Spleen (tissue), 11 donors: ENCODE measurements at regions not wholly inside any gene's neighbourhood (a gene's known extent, or its start where the extent isn't known, plus 50 kb on each side); places are given as distances from the start of the nearest gene placed in this dataset.
A peak's percentile ranks its signal among the peaks of the same experiment; 100 is the strongest.

Experiments used
- DNase-seq: peaks from one replicate; pipeline ENCODE4 v3.0.0-alpha.2; 2020
- H3K27ac ChIP-seq, 8 donors: fragments of 200-600 bp; sonication (generic) in 7 of 8; 1 replicate in 4 of 8; 2 replicates in 4 of 8; pipeline versions ENCODE4 v1.5.0 to v1.8.0; 2016 to 2021; ENCODE audit warnings: inconsistent platforms in 4 of 8, mild to moderate bottlenecking in 4 of 8, moderate library complexity in 1 of 8
- H3K27me3 ChIP-seq, 7 donors: fragments of 200-600 bp; sonication (generic) in 6 of 7; replicated peaks in 1 of 7; 1 replicate in 4 of 7; 2 replicates in 3 of 7; pipeline versions ENCODE4 v1.5.0 to v1.8.0; 2016 to 2021; ENCODE audit warnings: inconsistent platforms in 3 of 7, mild to moderate bottlenecking in 1 of 7
- H3K36me3 ChIP-seq, 6 donors: fragments of 200-600 bp; sonication (generic) in 5 of 6; 1 replicate in 4 of 6; 2 replicates in 2 of 6; pipeline versions ENCODE4 v1.5.0 to v1.8.0; 2016 to 2021; ENCODE audit warnings: inconsistent platforms in 2 of 6
- H3K4me1 ChIP-seq, 6 donors: fragments of 200-600 bp; sonication (generic) in 5 of 6; 1 replicate in 3 of 6; 2 replicates in 3 of 6; pipeline versions ENCODE4 v1.5.0 to v1.8.0; 2016 to 2021; ENCODE audit warnings: inconsistent platforms in 3 of 6
- H3K4me3 ChIP-seq, 8 donors: fragments of 200-600 bp; sonication (generic) in 7 of 8; 1 replicate in 4 of 8; 2 replicates in 4 of 8; pipeline versions ENCODE4 v1.5.0 to v1.8.0; 2016 to 2021; ENCODE audit warnings: inconsistent platforms in 4 of 8, mild to moderate bottlenecking in 4 of 8, moderate library complexity in 2 of 8
- H3K9me3 ChIP-seq, 8 donors: fragments of 200-600 bp; sonication (generic) in 7 of 8; 1 replicate in 4 of 8; 2 replicates in 4 of 8; pipeline versions ENCODE4 v1.5.0 to v1.8.0; 2016 to 2021; ENCODE audit warnings: inconsistent platforms in 4 of 8
- POLR2A ChIP-seq, 3 donors: fragments of 450-650 bp; IDR thresholded peaks; one replicate each; pipeline ENCODE4 v1.5.1; 2017; ENCODE audit warnings: antibody characterized with exemption in 3 of 3, mild to moderate bottlenecking in 1 of 3
- POLR2AphosphoS5 ChIP-seq, 3 donors: sonication (generic); formaldehyde crosslinking; IDR thresholded peaks; one replicate each; pipeline ENCODE4 v1.5.1; 2017; ENCODE audit warnings: antibody characterized with exemption in 3 of 3
- WGBS, 5 donors: extraction: QIAGEN DNeasy Blood & Tissue Kit in 3 of 5; methylation state at CpG; one replicate each; pipeline versions ENCODE4 v1.1.5 to v1.1.7; 2013 to 2018; 5-methylcytosine and 5-hydroxymethylcytosine counted together
- intact Hi-C: fragments of 100-400 bp; cut with DNase I; formaldehyde crosslinking; loops from one replicate; pipeline ENCODE4 v1.15.0; 2023; ENCODE audit warnings: low total_unique reads
- TF ChIP-seq, protein P1 (sequence below), 11 experiments: fragments of 200-600 bp in 7 of 11; fragments of 450-650 bp in 4 of 11; sonication (generic) in 4 of 11; IDR thresholded peaks in 8 of 11; conservative IDR thresholded peaks in 3 of 11; 1 replicate in 7 of 11; 2 replicates in 4 of 11; pipeline versions ENCODE4 v1.4.0 to v1.8.0; 2016 to 2021; ENCODE audit warnings: antibody characterized with exemption in 11 of 11, inconsistent platforms in 4 of 11, mild to moderate bottlenecking in 1 of 11
- donor health status: healthy with polysubstance abuse.
- donor health status: DM: no; HTN: no; CAD: no; lungs with moderate emphysema.
- donor health status: DM: no; HTN: no; CAD: no.
- donor health status: Bipolar disorder and iron deficiency.
- donor health status: healthy.
- donor health status: DM: no; HTN: no; CAD: no.
- donor health status: DM: yes; HTN: yes; CAD: no.

DNA sequence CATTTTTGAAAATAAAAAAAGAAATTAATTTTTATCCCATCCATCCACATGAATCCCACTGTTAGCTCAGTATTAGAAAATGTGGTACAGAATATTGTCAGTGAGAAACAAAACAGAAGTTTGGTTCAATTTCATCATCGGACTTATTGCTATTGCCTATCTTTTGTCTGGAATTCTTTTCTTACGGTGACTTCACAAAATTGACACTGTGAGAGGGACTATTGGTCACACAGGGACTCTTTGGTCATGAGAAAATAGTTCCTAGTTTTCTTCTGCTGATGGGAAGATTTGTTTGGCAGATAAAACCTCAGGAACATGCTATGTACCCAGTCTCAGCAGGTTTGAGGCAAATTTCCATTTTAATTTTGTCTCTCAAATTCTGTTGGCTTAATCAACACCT is 186.2 kb upstream of the ELL2 start:
- no peaks in the 10 kb centered on the region for H3K4me1 ChIP-seq
- WGBS, 5 donors, result 95 to 100% (median 96%) methylated on average over 2 of the region's 2 CpGs
- intact Hi-C loops, result no loop called here

DNA sequence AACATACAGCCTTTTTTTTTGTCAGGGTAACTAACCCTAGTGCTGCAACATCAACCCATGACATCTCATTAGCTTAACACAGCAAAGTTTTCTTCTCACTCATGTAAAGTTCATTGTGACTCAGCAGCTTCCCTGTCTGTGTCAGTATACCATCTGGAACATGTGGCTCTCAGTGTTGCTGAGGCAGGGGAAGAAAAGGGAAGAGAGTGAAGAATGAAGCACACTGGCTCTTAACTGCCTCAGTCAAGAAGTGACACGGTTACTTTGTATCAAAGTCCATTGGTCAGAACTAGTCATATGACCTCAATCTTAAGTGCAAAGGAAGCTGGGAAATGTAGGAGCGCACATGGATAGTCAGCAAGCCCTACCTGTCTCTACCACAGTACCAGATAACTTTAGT is 185.0 kb upstream of the ELL2 start:
- TF ChIP-seq POLR2A (IDR thresholded peaks at IDR 0.05) (no peak), POLR2AphosphoS5 (IDR thresholded peaks at IDR 0.05) (peak in 1 of 3 donors; percentile 56)
- TF ChIP-seq, protein P1, sequence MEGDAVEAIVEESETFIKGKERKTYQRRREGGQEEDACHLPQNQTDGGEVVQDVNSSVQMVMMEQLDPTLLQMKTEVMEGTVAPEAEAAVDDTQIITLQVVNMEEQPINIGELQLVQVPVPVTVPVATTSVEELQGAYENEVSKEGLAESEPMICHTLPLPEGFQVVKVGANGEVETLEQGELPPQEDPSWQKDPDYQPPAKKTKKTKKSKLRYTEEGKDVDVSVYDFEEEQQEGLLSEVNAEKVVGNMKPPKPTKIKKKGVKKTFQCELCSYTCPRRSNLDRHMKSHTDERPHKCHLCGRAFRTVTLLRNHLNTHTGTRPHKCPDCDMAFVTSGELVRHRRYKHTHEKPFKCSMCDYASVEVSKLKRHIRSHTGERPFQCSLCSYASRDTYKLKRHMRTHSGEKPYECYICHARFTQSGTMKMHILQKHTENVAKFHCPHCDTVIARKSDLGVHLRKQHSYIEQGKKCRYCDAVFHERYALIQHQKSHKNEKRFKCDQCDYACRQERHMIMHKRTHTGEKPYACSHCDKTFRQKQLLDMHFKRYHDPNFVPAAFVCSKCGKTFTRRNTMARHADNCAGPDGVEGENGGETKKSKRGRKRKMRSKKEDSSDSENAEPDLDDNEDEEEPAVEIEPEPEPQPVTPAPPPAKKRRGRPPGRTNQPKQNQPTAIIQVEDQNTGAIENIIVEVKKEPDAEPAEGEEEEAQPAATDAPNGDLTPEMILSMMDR (IDR thresholded peaks at IDR 0.05 in 8 of 11, conservative IDR thresholded peaks at IDR 0.05 in 3 of 11), result no peak
- Histone ChIP-seq H3K27ac (no peak overlapping the region), H3K36me3 (no peaks in the 10 kb centered on the region), H3K4me1 (no peaks in the 10 kb centered on the region), H3K9me3 (no peaks in the 10 kb centered on the region), H3K4me3 (no peak overlapping the region), H3K27me3 (no peaks in the 10 kb centered on the region)
- intact Hi-C loops, result no loop called here
- 50 to 59% (median 53%) methylated on average over 2 of the region's 2 CpGs for WGBS, 5 donors
- no peak for DNase-seq

More for the DNA sequence above, 186.2 kb upstream of the ELL2 start:
- no peak overlapping the region for H3K27ac ChIP-seq
- DNase-seq, result no peak
- H3K9me3 ChIP-seq, result no peaks in the 10 kb centered on the region
- no peak overlapping the region for H3K4me3 ChIP-seq
- H3K36me3 ChIP-seq, result no peaks in the 10 kb centered on the region
- no peaks in the 10 kb centered on the region for H3K27me3 ChIP-seq
- TF ChIP-seq POLR2A (IDR thresholded peaks at IDR 0.05) (no peak), POLR2AphosphoS5 (IDR thresholded peaks at IDR 0.05) (no peak)
- TF ChIP-seq, protein P1 (IDR thresholded peaks at IDR 0.05 in 8 of 11, conservative IDR thresholded peaks at IDR 0.05 in 3 of 11), result no peak

DNA sequence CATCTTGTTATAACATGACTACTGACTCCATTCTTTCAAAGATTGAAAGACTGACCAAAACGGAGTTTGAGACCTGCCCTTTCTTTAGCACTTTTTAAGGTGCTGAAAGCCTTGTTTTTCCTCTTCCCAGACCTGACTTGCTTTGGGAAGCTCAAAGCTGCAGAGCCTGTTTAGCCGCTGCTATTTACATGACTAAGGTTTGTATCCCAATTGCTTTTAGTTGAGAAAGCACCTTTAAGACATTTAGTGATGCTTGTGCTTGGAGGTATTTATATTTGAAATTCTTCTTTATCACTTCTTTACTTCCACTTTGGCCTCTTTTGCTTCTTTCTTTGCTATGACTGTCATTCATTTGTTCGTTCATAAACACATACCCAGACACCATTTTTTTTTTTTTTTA is 182.6 kb upstream of the ELL2 start:
- WGBS, 5 donors, result 83 to 96% (median 94%) methylated on average over 3 of the region's 3 CpGs
- H3K27ac ChIP-seq, result no peak overlapping the region
- intact Hi-C loops, result no loop called here
- DNase-seq, result no peak
- no peaks in the 10 kb centered on the region for H3K36me3 ChIP-seq
- H3K9me3 ChIP-seq, result no peaks in the 10 kb centered on the region
- no peak for TF ChIP-seq POLR2A (IDR thresholded peaks at IDR 0.05)
- no peaks in the 10 kb centered on the region for H3K27me3 ChIP-seq
- no peaks in the 10 kb centered on the region for H3K4me1 ChIP-seq
- H3K4me3 ChIP-seq, result no peak overlapping the region

DNA sequence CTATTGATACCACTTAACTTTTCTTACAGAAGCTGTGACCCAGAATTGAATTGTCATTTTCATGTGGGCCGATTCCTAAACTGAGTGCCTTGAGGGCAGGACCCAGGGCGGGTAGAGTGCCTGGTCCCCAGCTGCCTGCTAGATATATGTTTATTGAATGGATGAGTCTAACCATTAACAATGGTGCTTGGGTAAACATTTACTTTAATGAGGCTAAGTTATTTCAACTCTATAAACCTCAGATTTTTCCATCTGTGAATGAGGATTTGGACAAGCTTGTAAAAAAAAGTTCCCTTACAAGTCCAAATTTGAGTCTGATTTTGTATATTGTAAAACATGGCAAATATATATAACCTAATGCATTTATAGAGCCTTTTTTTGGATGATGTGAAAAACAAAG is 181.8 kb upstream of the ELL2 start:
- Histone ChIP-seq H3K4me1 (no peaks in the 10 kb centered on the region), H3K27me3 (no peaks in the 10 kb centered on the region), H3K9me3 (no peaks in the 10 kb centered on the region), H3K4me3 (no peak overlapping the region), H3K27ac (no peak overlapping the region), H3K36me3 (no peaks in the 10 kb centered on the region)
- TF ChIP-seq POLR2A (IDR thresholded peaks at IDR 0.05) (no peak), POLR2AphosphoS5 (IDR thresholded peaks at IDR 0.05) (no peak)
- TF ChIP-seq, protein P1 (IDR thresholded peaks at IDR 0.05 in 8 of 11, conservative IDR thresholded peaks at IDR 0.05 in 3 of 11), result no peak
- no peak for DNase-seq
- 86 to 99% (median 90%) methylated on average over 2 of the region's 2 CpGs for WGBS, 5 donors
- intact Hi-C loops, result no loop called here
